Inflammatory macrophage (primary cell): ENCODE measurements at regions not wholly inside any gene's neighbourhood (a gene's known extent, or its start where the extent isn't known, plus 50 kb on each side); places are given as distances from the start of the nearest gene placed in this dataset.
A peak's percentile ranks its signal among the peaks of the same experiment; 100 is the strongest.

Experiments
- DNase-seq, 2 donors: peaks; one replicate each; pipeline ENCODE4 v3.0.0-alpha.2; 2020 to 2022

DNA sequence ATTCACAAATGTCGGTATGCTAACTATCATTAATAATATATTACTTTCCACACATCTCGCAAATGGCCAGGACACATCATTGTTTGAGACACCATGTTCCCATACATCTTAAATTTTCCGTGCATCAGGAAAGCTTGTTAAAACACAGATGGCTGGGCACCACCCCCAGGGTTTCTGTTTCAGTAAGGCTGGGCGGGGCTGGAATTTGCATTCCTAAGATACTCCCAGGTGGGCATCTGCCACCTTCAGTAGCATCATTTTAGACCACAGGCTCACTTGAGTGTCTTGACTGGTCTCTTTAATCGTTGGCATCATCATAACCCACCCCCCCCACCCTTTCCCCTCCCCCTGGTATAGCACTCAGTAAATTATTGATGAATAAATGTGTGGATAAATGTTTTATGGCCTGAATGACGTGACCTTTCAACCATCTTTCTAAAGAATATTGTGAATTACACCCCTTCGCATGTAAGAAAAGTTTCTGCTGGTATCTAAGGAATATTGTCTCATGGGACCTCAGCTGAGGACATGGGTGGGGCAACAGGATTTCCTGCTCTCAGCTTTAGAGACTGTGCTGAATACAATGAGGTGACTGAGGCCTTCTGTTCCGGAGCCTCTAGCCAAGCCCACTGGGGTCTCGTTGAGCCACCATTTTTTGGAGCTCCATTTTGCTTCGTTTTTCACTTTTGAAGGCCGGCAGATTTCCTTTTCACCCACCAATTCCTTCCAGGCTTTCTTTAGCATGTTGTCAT lies 124.1 kb upstream of the NEDD9 start:
- peak in 1 of 2 donors; percentile 43 for DNase-seq

DNA sequence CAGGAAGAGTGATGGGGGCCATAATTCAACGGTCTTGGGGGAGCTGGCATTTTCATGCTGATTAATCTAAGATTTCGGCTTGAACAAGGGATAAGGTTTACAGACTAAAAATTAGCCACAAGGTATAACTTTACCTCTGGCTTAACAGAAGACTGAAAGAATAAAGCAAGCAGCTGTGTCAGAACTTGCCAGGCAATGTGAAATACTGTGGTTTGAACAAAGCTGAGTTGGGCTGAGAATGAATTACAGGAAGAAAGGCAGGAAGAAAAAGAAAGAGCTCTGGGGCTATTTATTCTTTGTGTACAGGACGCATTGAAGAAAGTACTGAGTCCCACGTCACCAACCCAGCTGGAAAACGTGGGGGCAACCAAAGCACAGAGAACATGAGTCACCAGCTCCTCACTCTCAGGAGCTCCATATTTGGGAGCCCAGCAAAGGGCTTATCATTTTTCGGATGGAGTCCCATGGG lies 121.5 kb upstream of the NEDD9 start:
- peak in 1 of 2 donors; percentile 48 for DNase-seq

DNA sequence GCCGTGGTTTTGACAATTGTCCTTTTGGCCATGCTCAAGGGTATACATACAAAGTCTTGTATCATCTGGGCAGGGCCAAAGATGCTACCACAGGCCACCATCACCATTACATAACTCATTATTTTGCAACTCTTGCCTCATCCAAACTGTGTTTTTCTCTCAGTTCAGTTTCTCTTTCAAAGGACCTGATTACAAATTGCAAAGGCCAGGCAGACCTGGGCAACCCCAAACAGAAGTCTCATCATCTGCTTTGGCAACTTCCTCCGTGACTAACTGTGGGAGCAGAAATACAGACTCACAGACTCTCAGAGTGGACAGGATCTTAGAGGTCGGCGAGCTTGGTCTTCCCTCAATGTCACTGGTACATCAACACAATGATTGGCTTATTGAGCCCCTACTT lies 117.8 kb upstream of the NEDD9 start:
- DNase-seq = peak; percentile 96 to 100

DNA sequence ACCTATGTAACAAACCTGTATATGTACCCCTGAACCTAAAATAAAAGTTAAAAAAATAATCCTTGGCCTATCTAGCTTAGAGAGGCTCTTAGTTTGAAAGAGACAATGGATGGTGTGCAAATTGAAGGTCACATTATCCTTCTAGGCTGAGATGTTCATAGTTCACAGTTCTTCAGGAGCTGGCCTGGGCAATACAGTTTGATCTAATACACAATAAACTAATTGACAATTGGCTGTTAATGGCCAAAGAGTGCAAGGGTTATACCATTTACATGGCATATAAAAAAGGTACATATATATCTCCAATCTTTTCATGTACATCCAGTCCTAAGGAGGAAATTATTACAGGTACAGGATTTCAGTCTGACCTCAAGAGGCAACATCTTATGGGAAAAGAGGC lies 117.4 kb upstream of the NEDD9 start:
- no peak for DNase-seq

DNA sequence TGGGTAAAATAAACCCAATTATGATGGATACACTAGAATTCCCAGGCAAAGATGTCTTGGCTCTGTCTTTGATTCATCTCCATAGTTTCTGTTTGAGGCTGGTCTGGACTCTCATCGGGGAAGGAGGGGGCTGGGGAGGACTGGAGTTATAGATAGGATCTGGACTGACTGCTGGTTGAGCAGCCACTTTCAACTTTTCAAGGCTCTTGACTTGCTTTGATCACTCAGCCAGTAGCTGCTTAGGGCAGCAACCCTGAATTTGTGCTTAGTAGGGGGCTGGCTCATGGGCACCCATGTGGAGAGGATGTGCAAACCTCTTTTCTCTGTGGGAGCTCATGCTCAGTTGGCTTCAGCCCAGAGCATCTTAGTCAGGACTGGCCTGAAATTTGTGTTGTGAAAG lies 114.0 kb upstream of the NEDD9 start:
- DNase-seq = no peak

DNA sequence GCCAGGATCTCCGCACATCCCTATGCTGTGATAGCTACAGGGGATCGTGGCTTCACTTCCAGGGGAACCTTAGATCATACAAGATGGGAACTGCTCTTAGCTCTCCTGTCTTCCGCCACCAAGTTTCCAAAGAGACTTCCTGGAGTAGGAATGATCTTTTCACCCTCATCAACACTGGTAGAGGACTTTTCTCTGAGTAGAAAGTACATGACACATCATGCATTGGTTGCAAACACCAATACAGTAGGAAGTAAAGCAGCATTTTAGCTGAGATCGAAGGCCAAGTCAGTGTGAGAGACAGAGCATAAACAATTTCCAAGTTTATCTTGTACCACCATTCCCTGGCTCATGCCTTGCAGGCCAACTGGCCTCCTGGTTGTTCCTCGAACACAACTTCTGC lies 113.1 kb upstream of the NEDD9 start:
- no peak for DNase-seq

DNA sequence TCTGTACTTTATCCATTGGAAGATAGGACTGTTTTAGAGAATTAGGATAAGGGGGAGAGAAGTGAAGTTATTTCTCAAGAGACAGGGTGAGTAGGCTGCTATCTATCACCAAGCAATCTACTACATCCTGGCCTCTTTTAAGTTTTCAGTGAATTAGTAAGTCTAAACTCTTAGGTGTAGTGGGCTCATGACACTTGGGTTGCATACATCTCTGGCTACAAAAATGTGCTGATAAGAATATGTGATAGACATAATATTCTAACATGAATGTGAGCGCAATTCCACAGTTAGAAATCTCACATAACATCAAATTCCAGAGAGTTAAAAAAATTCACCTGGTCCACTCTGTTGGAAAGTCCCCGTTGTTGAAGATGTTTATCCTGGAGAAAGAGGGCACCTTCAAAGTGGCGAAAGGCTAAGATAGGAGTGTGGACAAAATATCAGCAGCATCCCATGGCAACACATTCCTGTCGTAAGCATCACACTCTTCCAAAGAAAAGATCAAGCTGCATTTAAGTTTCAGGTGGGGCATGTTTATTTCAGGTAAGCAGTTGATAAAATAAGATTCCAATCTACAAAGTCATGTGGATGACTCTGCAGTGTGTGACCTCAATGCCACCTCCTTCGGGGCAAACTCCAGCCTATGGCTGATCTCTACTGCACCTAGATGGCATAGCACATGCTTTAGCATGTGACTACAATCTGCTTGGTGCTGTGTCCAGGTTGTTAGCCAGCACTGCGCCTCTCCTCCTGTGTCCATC lies 111.7 kb upstream of the NEDD9 start:
- no peak for DNase-seq

DNA sequence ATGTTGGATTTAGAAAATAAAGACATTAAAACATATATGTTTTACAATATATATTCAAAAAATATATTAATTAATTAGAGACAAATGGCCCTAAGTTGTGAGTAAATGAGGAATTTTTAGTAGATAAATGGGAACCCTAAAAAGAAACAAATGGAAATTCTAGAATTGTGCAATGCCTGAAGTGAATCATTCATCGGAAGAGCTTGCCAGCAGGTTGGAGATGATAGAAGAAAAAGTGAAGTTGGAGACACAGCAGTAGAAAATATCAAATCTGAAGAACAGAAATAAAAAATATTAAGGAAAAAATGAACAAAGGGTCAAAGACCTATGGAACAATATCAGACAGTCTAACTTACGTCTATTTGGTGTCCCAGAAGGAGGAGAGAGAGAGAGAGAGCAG lies 109.4 kb upstream of the NEDD9 start:
- DNase-seq = peak; percentile 26 to 51

DNA sequence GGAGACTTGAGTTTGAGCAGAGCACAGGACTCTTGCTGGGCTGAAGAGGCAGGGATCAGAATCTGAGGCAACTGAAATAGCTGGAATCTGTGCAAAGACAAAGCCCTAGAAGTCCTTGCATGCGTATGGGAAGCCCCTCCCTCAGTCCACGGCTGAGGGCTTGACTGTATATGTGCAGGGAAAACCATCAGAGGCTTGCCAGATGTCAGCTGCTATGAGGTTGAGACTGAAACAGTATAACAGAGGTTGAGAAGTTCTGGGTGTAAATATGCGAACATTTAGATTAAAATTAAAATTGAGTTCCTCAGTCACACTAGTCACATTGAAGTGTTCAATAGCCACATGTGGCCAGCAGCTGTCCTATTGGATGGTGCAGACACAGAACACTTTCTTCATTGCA lies 108.8 kb upstream of the NEDD9 start:
- no peak for DNase-seq

DNA sequence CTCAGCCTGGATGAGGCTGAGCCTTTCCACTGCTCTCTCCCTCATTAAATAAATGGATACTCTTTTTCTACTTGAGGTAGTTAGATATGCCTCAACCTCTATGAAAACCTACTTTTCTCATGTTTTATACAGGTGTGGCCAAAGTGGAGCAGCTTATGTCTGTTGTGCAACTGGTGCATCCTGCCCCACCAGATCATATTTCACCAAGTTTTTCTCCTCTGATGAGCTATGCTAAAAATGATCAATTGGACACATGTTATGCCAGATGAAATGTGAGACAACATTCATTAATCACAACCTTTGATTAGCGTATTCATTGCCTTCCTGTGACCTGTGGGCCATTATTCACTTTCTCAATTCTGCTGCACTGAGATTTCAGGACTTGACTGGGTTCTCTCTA lies 106.9 kb upstream of the NEDD9 start:
- DNase-seq = no peak

DNA sequence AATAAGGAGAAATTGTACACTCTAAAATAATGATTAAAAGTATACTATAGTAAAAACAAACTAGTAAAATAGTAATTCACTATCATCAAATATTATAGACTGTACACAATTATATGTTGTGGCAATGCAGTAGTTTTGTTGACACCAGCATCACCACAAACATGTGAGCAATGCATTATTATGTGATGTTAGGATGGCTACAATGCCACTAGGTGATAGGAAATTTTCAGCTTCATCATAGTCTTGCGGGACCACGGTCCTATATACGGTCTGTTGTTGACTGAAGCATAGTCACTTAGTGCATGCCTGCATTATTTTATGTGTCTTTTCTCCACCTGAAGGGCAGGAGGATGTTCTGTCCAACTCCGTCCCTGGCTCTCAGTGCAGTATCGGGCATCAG lies 104.8 kb upstream of the NEDD9 start:
- no peak for DNase-seq

DNA sequence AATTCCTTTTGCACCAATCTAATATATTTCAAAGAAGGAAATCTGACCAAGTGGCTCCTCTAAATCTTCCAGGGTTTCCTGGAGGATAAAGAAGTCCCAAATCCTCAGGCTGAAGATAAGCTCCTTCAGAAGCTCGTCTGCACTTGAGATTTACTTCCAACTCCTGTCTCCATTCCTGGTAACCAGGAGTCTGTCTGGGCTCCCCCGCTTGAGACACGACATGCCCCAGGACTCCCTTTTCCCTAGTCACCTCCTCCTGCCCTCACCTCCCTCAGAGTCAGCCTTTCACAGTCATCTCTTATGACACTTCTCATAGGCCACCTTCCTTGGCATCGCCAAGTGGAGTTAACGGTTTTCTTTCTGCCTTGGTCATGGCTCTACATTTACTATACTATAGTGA lies 103.4 kb upstream of the NEDD9 start:
- DNase-seq = no peak

DNA sequence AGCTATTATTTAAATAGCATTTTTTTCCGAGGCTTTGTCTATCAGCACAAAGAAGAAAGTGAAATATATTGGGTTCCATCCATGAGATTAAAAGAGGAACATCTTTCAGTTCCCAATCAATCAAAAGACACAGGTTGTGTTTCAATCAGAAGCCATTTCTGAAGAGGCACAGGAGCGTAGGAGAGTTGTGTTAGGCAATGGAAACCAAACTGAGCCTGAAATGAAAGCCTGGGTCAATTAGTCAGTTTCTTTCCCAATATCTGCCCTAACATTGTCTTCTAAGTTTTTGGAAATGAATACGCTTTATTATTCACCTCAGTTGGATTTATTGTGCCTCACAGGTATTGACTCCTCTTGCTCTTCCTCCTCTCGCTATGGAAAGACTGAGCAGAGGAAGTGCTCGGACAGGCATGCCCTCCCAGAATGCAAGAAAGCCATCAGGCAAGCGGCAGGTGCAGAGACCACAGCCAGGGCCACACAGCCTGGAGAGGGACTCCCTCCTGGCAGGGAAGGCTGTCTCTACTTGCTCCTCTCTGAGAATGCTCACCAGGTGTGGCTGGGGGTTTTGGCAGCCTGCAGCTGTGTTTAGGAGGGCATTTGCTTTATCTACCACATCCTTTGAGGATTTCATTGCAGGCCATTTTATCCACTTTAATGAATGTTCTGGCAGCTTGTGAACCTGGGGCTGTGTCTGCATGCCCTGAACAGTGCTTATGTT lies 100.8 kb upstream of the NEDD9 start:
- DNase-seq = peak in 1 of 2 donors; percentile 45

DNA sequence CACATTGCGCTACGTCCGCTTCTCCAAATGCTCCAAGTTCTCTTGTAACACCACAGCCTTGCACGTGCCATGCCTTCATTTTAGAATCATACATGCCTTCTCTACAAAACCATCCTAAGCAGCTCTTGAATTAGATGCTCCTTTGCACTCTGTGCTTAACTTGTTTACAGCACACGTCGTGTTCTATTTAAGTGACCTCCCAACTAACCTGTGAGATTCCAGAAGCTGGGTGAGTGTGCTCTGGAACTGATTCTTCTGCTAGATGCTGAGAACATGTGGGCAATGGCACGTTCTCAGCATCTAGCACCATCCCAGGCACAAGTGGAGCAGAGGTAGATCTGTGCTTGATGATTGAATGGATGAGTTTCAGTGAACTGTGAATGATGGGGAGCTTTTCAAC lies 100.0 kb upstream of the NEDD9 start:
- no peak for DNase-seq

DNA sequence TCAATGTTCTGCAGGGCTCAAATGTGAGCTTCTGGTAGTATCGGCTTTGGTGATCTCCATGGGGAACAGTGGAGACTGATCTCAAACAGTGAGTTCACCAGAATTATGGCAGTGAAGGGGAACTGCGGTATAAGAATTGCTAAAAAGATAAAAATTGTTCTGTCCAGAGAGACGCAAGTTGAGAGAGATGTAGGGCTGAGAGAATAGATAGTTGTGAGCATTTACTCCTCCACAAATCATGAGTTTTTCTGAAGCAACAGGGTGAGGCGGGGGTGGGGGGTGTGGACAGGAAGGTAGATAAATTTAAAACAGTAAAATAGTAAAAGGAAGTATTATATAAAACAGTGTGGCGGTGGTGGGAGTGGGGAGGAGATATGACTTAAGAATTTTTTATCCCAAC lies 98.6 kb upstream of the NEDD9 start:
- DNase-seq = peak; percentile 69 to 72

DNA sequence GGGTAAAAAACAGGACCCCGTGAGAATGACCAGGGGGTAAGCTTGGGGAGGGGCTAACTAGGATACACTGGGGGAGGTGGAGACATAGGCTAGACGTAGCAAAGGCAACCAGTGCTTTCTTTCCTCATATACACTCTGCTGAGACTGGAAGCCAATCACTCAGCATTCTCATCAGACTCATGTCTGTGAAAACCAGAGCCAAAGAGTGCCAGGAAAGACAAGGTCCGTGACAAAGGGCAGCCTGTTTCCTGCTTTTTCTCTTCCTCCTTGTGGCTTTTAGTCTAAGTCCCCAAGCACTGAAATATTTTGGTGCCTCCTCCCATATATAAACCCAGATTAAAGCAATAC lies 97.9 kb upstream of the NEDD9 start:
- peak; percentile 83 to 90 for DNase-seq

DNA sequence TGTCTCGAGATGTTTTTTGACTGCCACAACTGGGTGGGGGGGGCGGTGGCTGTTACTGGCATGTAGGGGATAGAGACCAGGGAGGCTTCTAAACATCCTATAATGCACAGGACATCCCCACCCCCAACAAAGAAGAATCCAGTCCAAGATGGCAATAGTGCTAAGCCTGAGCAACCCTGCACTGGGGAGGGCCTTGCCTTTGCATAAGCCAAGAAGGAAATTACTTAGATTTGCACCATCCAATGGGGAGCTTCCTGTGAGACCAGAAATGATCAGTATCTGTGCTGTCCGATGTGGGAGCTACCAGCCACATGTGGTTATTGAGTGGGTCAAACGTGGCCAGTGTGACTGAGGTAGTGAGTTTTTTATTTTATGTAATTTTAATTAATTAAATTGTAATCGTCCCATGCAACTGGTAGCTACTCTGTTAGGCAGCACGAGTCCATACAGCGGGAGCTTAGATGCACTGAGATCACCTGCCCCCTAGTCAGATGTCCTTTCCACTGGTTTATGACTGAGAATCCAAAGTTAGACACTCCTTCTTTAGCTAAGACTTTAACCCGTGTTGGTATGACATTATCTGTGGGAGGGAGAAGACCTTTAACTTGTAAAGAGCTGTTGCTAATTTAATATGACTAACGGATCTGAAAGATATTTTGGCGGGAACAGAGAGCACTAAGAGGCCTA lies 97.4 kb upstream of the NEDD9 start:
- DNase-seq = peak; percentile 80 to 87

DNA sequence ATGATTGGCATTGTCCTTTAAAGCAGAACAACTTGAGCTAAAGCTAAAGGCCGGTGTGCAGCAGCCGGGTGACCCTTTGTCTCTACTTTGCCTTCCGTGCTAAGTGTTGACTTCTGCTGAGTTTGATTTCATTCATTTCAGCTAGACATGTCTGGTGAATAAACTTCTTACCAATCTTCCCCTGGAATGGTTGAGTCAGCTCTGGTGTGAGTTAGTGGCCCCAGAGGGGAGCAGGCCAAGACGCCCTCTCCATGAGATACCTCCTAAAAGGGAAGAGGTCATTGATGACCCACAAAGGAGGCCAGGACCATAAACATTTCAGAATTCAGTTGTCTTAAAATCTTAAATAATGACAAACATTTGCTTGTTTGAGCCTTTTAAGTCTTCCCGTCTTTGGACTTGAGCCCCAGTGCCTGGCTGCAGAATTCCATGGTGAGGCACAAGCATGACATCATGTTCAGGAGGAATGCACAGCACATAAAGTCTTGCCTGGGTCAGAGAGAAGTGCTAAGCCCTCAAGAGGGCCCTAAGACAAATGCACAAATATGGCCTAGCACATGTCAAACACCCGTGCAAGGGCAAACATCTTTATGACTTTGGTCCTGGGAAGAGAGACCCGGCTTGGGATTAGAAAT lies 96.3 kb upstream of the NEDD9 start:
- DNase-seq = no peak

DNA sequence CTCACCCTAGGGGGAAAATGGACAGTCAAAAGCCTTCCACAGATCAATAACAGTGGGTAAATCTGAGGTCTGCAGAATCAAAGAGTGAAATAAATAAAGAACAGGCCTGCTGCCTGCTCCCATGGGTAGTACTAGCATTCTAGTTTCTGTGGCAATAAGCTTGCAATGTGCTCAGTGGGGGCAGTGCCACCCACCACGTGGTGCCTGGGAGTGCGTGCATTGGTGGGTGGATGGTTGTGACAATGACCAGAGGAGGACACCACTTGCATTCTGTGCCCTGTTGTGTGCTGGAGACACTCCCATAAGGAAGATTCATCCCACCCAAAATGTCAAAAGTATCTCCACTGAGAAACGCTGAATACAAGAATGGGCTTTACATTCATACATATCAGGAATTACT lies 95.5 kb upstream of the NEDD9 start:
- DNase-seq = peak; percentile 54 to 82

DNA sequence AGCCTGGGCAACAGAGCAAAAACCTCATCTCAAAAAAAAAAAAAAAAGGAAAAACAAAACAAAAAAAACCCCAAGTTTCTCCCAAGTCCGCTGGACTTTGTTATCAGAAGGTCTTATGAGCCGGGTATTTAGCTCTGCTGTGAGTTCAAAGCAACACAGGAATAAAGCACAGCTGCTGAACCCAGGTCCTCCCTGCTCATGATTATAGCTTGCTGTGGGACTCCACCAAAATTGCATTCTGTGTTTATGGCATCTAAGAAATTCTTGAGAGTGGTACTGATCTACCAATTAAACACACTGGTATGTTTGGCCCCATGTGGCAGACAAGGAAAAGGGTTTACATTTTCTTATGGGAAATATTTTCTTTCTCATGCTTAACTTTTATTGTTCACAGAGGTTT lies 93.6 kb upstream of the NEDD9 start:
- no peak for DNase-seq

DNA sequence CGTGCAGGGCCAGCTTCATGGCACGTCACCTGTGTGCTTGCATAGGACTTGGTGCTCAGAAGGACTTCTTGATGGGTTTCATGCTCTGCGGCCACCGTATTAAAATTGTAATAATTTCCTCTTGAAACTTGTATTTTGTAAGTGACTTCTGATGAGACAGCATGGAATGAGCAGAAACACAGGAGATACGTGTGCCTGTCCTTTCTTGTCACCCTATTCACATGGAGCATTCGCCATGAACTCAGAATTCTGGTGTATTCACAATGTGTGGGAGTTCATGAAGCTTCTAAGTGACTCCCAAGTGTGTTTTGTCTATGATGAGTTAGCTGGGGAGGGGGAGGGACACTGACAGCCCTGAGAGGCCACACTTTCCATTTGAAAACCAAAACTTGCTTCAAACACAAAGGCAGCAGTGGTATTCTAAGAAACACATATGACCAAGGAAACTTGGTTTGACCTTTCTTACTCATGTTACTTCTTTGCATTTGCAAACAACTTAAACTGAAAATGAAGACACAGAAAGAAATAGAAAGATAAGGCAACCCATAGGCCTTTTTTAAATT lies 92.1 kb upstream of the NEDD9 start:
- DNase-seq = peak; percentile 19 to 22
